ENCODE measurements at regions not wholly inside any gene's neighbourhood (a gene's known extent, or its start where the extent isn't known, plus 50 kb on each side); places are given as distances from the start of the nearest gene placed in this dataset.

DNA sequence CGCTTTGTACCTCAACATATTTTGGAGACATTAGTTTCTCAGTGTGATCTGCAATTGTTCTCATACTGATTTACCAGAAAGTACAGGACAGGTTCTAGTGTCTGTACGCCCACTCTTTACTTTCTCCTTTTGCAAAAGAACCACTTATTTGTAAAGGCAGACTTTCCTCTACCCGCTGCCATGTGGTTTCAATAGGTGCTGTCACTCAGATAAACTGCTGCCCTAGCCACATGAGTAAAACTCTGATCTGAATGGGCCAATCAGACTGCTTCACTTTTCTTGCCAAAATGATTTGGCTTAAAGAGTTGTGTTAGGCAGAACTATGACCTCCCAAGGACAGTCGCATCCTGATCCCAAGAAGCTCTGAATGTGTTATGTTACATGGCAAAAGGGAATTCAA lies 984.6 kb upstream of the NR2F2 start:
- Histone ChIP-seq H3K79me2 (ENCODE audit: low read length) (no peaks in the 10 kb centered on the region), H3K36me3 (replicated peaks; ENCODE audit: insufficient read depth, low read length) (no peaks in the 10 kb centered on the region), H3K4me2 (ENCODE audit: low read depth, low read length) (no peak overlapping the region), H3K9ac (ENCODE audit: low read length) (no peak overlapping the region), H3K4me3 (ENCODE audit: low read length) (no peak overlapping the region), H3F3A (ENCODE audit: insufficient read depth, low read length) (no peaks in the 10 kb centered on the region), H3K4me1 (ENCODE audit: low read length) (peaks cover 6% of the 10 kb centered on the region), H3K27me3 (replicated peaks; ENCODE audit: insufficient read depth, low read length) (no peaks in the 10 kb centered on the region), H4K20me1 (ENCODE audit: insufficient read depth, low read length) (no peaks in the 10 kb centered on the region), H3K9me2 (replicated peaks; ENCODE audit: insufficient read depth, low read length) (no peaks in the 10 kb centered on the region), H3K27ac (ENCODE audit: low read length) (no peak overlapping the region), H2AFZ (ENCODE audit: low read length) (no peak overlapping the region), H3K9me3 (replicated peaks; ENCODE audit: insufficient read depth, low read length) (no peaks in the 10 kb centered on the region)
- TF ChIP-seq EZH2phosphoT487 (IDR thresholded peaks at IDR 0.05; ENCODE audit: low read length) (no peak), EZH2 (optimal IDR thresholded peaks at IDR 0.05; ENCODE audit: low read depth, low read length) (no peak)
- TF ChIP-seq, protein P1, sequence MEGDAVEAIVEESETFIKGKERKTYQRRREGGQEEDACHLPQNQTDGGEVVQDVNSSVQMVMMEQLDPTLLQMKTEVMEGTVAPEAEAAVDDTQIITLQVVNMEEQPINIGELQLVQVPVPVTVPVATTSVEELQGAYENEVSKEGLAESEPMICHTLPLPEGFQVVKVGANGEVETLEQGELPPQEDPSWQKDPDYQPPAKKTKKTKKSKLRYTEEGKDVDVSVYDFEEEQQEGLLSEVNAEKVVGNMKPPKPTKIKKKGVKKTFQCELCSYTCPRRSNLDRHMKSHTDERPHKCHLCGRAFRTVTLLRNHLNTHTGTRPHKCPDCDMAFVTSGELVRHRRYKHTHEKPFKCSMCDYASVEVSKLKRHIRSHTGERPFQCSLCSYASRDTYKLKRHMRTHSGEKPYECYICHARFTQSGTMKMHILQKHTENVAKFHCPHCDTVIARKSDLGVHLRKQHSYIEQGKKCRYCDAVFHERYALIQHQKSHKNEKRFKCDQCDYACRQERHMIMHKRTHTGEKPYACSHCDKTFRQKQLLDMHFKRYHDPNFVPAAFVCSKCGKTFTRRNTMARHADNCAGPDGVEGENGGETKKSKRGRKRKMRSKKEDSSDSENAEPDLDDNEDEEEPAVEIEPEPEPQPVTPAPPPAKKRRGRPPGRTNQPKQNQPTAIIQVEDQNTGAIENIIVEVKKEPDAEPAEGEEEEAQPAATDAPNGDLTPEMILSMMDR (IDR thresholded peaks at IDR 0.05; ENCODE audit: low read length), result no peak
- DNase-seq, result no peak

DNA sequence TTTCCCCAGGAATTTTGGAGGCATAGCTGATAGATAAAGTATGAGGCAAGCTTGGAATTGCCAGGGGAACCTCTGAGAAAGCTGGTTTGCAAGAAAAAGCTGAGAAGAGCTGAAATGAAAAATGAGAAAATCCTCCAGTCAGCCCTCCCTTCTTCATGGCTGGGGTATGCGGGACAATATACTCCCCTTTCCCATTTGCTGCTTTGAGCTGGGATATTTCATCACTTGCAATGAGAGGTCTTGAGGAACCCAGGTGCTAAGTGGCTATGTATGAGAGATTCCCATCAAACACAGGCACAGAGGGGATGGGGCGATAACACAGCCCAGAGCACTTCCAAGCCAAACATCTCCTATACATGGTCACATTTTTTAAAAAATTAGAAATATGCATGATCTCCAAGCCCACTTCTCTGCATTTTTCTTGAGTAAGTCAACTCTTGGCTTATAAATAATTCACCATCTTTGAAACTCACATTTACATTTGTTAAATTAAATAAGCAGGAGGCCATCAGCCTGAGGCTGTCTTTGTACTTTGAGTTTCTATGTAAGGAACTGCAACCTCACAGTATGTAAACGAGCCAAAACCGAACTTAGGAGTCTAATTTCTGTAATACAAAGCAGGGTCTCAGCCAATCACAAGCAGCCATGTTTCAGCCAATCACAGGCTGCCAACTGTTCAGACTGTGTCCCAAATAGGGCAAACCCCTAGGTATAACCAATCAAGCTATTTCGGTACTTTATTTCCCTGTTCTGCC lies 983.6 kb upstream of the NR2F2 start:
- no peak overlapping the region for H3K27ac ChIP-seq (ENCODE audit: low read length)
- H3K36me3 ChIP-seq (replicated peaks; ENCODE audit: insufficient read depth, low read length), result no peaks in the 10 kb centered on the region
- H4K20me1 ChIP-seq (ENCODE audit: insufficient read depth, low read length), result no peaks in the 10 kb centered on the region
- no peak overlapping the region for H2AFZ ChIP-seq (ENCODE audit: low read length)
- no peaks in the 10 kb centered on the region for H3F3A ChIP-seq (ENCODE audit: insufficient read depth, low read length)
- no peak overlapping the region for H3K4me2 ChIP-seq (ENCODE audit: low read depth, low read length)
- no peaks in the 10 kb centered on the region for H3K79me2 ChIP-seq (ENCODE audit: low read length)
- no peaks in the 10 kb centered on the region for H3K9me2 ChIP-seq (replicated peaks; ENCODE audit: insufficient read depth, low read length)
- TF ChIP-seq EZH2phosphoT487 (IDR thresholded peaks at IDR 0.05; ENCODE audit: low read length) (no peak), EZH2 (optimal IDR thresholded peaks at IDR 0.05; ENCODE audit: low read depth, low read length) (no peak)
- TF ChIP-seq, protein P1 (IDR thresholded peaks at IDR 0.05; ENCODE audit: low read length), result no peak
- DNase-seq, result no peak
- H3K4me1 ChIP-seq (ENCODE audit: low read length), result peaks cover 10% of the 10 kb centered on the region
- no peaks in the 10 kb centered on the region for H3K27me3 ChIP-seq (replicated peaks; ENCODE audit: insufficient read depth, low read length)
- H3K9ac ChIP-seq (ENCODE audit: low read length), result no peak overlapping the region
- H3K4me3 ChIP-seq (ENCODE audit: low read length), result no peak overlapping the region
- H3K9me3 ChIP-seq (replicated peaks; ENCODE audit: insufficient read depth, low read length), result no peaks in the 10 kb centered on the region

DNA sequence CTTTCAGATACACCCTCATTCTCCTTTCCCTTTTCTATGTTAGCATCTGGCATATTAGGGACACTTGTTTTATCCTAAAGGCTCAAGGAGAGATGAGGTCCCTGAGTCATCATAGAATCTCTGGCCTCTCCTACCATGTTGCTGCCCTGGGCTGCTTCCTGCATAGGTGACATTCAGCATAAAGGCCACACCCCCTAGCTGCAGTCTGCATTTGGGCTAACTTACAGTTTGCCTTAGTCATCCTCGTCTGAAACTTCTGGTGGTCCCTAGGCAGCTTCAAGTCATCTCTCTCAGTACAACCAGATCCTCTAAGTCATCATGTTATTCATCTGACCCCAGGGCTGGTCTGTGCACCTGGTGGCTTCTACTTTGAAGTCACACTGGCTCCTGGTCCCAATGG lies 982.7 kb upstream of the NR2F2 start:
- Histone ChIP-seq H3K27me3 (replicated peaks; ENCODE audit: insufficient read depth, low read length) (no peaks in the 10 kb centered on the region), H3K4me3 (ENCODE audit: low read length) (no peak overlapping the region), H3K79me2 (ENCODE audit: low read length) (no peaks in the 10 kb centered on the region), H3K9me3 (replicated peaks; ENCODE audit: insufficient read depth, low read length) (no peaks in the 10 kb centered on the region), H3K4me1 (ENCODE audit: low read length) (peaks cover 10% of the 10 kb centered on the region), H3K9me2 (replicated peaks; ENCODE audit: insufficient read depth, low read length) (no peaks in the 10 kb centered on the region), H3K4me2 (ENCODE audit: low read depth, low read length) (no peak overlapping the region), H3F3A (ENCODE audit: insufficient read depth, low read length) (no peaks in the 10 kb centered on the region), H3K9ac (ENCODE audit: low read length) (no peak overlapping the region), H2AFZ (ENCODE audit: low read length) (no peak overlapping the region; the same call in 1 of the 2 replicates), H3K36me3 (replicated peaks; ENCODE audit: insufficient read depth, low read length) (no peaks in the 10 kb centered on the region), H4K20me1 (ENCODE audit: insufficient read depth, low read length) (no peaks in the 10 kb centered on the region), H3K27ac (ENCODE audit: low read length) (no peak overlapping the region)
- TF ChIP-seq, protein P1 (IDR thresholded peaks at IDR 0.05; ENCODE audit: low read length), result no peak
- TF ChIP-seq EZH2 (optimal IDR thresholded peaks at IDR 0.05; ENCODE audit: low read depth, low read length) (no peak), EZH2phosphoT487 (IDR thresholded peaks at IDR 0.05; ENCODE audit: low read length) (no peak)
- DNase-seq, result no peak

All from MM.1S (cell line).